HCT116 (cell line): ENCODE measurements at regions not wholly inside any gene's neighbourhood (a gene's known extent, or its start where the extent isn't known, plus 50 kb on each side); places are given as distances from the start of the nearest gene placed in this dataset.

Experiments
- ATAC-seq: fragments of 200-7000 bp; cut with Tn5 transposase; 2 replicates; pipeline ENCODE4 v1.9.1; 2020; ENCODE audit warnings: mild to moderate bottlenecking, moderate library complexity
- BruUV-seq: library from RNA; stranded (reverse); fragments of 400-500 nt; replicated peaks from 2 replicates; lab custom pipeline; 2021; lab: Mats Ljungman, UMichigan
- CTCF ChIA-PET: fragments of 300-600 bp; sonication (Branson Sonifier 250); formaldehyde crosslinking; loops from one replicate; lab custom pipeline; 2021; ENCODE audit warnings: antibody characterized with exemption; lab: Charles Lee
- POLR2A ChIA-PET: fragments of 300-600, 350-600 bp; sonication (Branson Sonifier 250); formaldehyde crosslinking; loops from one replicate; lab custom pipeline; 2021; ENCODE audit warnings: antibody characterized with exemption; lab: Charles Lee
- RAD21 ChIA-PET, 2 experiments: fragments of 300-600 bp; sonication (Branson Sonifier 250); formaldehyde crosslinking; loops; one replicate each; lab custom pipeline; 2023; ENCODE audit warnings: low total read pairs in 2 of 2; ENCODE audit not compliant: uncharacterized antibody in 2 of 2, unreplicated experiment in 2 of 2, low non-redundant PET in 1 of 2; lab: Charles Lee
- DNase-seq: peaks from one replicate; pipeline ENCODE4 v3.0.0-alpha.2; 2010; ENCODE audit warnings: low read depth, low spot score
- H2AFZ ChIP-seq: fragments of 200-600 bp; shearing (Covaris generic), sonication (generic); 2 replicates; pipeline ENCODE4 v1.6.1; 2017; ENCODE audit warnings: low read depth, mixed run types, mixed read lengths, antibody characterized with exemption, low read length; ENCODE audit not compliant: poor library complexity, severe bottlenecking
- H3K27ac ChIP-seq: 2 replicates; pipeline ENCODE4 v1.5.1; 2012; ENCODE audit warnings: low read depth, low read length
- H3K27me3 ChIP-seq: fragments of 200-600 bp; sonication (generic); 2 replicates; pipeline ENCODE4 v1.6.1; 2016; ENCODE audit warnings: mixed run types, low read length, mixed read lengths; ENCODE audit not compliant: insufficient read depth
- H3K36me3 ChIP-seq, 2 experiments: fragments of 200-500 bp in 1 of 2; fragments of 200-600 bp in 1 of 2; sonication (Bioruptor generic) in 1 of 2; sonication (generic) in 1 of 2; 2 replicates each; pipeline versions ENCODE4 v1.5.1 to v1.6.1; 2014 to 2016; ENCODE audit warnings: low read length in 2 of 2, inconsistent platforms in 1 of 2, mixed read lengths in 1 of 2, mixed run types in 1 of 2; ENCODE audit not compliant: insufficient read depth in 2 of 2, control insufficient read depth in 1 of 2
- H3K4me1 ChIP-seq, 2 experiments: fragments of 200-600 bp in 1 of 2; sonication (generic) in 1 of 2; 2 replicates each; pipeline versions ENCODE4 v1.5.1 to v1.6.1; 2012 to 2017; ENCODE audit warnings: low read length in 2 of 2, inconsistent platforms in 1 of 2, mild to moderate bottlenecking in 1 of 2, mixed read lengths in 1 of 2, mixed run types in 1 of 2, moderate library complexity in 1 of 2; ENCODE audit not compliant: insufficient read depth in 2 of 2, control insufficient read depth in 1 of 2
- H3K4me2 ChIP-seq: fragments of 200-600 bp; sonication (generic); 2 replicates; pipeline ENCODE4 v1.6.1; 2017; ENCODE audit warnings: mixed run types, low read length, mixed read lengths
- H3K4me3 ChIP-seq, 2 experiments: fragments of 200-600 bp in 1 of 2; sonication (generic) in 1 of 2; replicated peaks in 1 of 2; 2 replicates each; pipeline ENCODE4 v1.5.1; 2011 to 2016; ENCODE audit warnings: low read length in 2 of 2, control low read depth in 1 of 2, low read depth in 1 of 2, mild to moderate bottlenecking in 1 of 2, mixed read lengths in 1 of 2, mixed run types in 1 of 2
- H3K79me2 ChIP-seq: fragments of 200-600 bp; sonication (generic); 2 replicates; pipeline ENCODE4 v1.6.1; 2017; ENCODE audit warnings: mild to moderate bottlenecking, mixed run types, low read length, moderate library complexity, mixed read lengths; ENCODE audit not compliant: insufficient read depth
- H3K9ac ChIP-seq: fragments of 200-600 bp; sonication (generic); 2 replicates; pipeline ENCODE4 v1.6.1; 2016; ENCODE audit warnings: low read length, mixed read lengths
- H3K9me2 ChIP-seq: fragments of 200-600 bp; sonication (generic), shearing (Covaris generic); 2 replicates; pipeline ENCODE4 v1.6.1; 2017; ENCODE audit warnings: mixed run types, mild to moderate bottlenecking, moderate library complexity; ENCODE audit not compliant: insufficient read depth
- H3K9me3 ChIP-seq, 2 experiments: fragments of 200-500 bp in 1 of 2; fragments of 200-600 bp in 1 of 2; sonication (Bioruptor generic) in 1 of 2; sonication (generic) in 1 of 2; 2 replicates each; pipeline ENCODE4 v1.6.1; 2014 to 2017; ENCODE audit warnings: low read length in 2 of 2, mixed read lengths in 2 of 2, inconsistent platforms in 1 of 2, low read depth in 1 of 2, mild to moderate bottlenecking in 1 of 2, mixed run types in 1 of 2, moderate library complexity in 1 of 2; ENCODE audit not compliant: control insufficient read depth in 1 of 2, insufficient read depth in 1 of 2
- H4K20me1 ChIP-seq: fragments of 200-600 bp; sonication (generic), shearing (Covaris generic); 2 replicates; pipeline ENCODE4 v1.6.1; 2017; ENCODE audit warnings: mixed run types, mild to moderate bottlenecking, moderate library complexity; ENCODE audit not compliant: insufficient read depth
- CBX3 ChIP-seq: IDR thresholded peaks from 2 replicates; pipeline ENCODE4 v1.6.1; 2012; ENCODE audit warnings: low read depth
- CEBPB ChIP-seq: IDR thresholded peaks from 2 replicates; pipeline ENCODE4 v1.6.1; 2012; ENCODE audit warnings: low read depth
- ELF1 ChIP-seq: IDR thresholded peaks from 2 replicates; pipeline ENCODE4 v1.6.1; 2012; ENCODE audit warnings: low read depth, borderline replicate concordance
- EZH2 ChIP-seq: fragments of 200-600 bp; sonication (generic); IDR thresholded peaks from 2 replicates; pipeline ENCODE4 v1.6.1; 2017; ENCODE audit warnings: antibody characterized with exemption, mixed run types
- FOSL1 ChIP-seq: IDR thresholded peaks from 2 replicates; pipeline ENCODE4 v1.6.1; 2012; ENCODE audit warnings: low read depth
- POLR2AphosphoS5 ChIP-seq: IDR thresholded peaks from 2 replicates; pipeline ENCODE4 v1.6.1; 2011; ENCODE audit warnings: mild to moderate bottlenecking, low read depth, low read length, moderate library complexity
- RAD21 ChIP-seq: IDR thresholded peaks from 2 replicates; pipeline ENCODE4 v1.6.1; 2012; ENCODE audit warnings: low read depth, mild to moderate bottlenecking
- SIN3A ChIP-seq: IDR thresholded peaks from 2 replicates; pipeline ENCODE4 v1.6.1; 2012; ENCODE audit warnings: low read depth
- SRF ChIP-seq: IDR thresholded peaks from 2 replicates; pipeline ENCODE4 v1.6.1; 2012; ENCODE audit warnings: low read depth
- TCF7L2 ChIP-seq: IDR thresholded peaks from 2 replicates; pipeline ENCODE4 v1.7.0; 2011; ENCODE audit warnings: borderline replicate concordance, inconsistent platforms; ENCODE audit not compliant: insufficient read depth, insufficient read length; ENCODE audit errors: extremely low read depth
- intact Hi-C: fragments of 100-400 bp; cut with micrococcal nuclease; formaldehyde crosslinking; loops from 2 replicates; pipeline ENCODE4 v1.10.0; 2022
- TF ChIP-seq, protein P1 (sequence below), 3 experiments: fragments of 200-600 bp in 1 of 3; sonication (generic) in 1 of 3; IDR thresholded peaks in 2 of 3; conservative IDR thresholded peaks in 1 of 3; 2 replicates each; pipeline ENCODE4 v1.5.1; 2012 to 2017; ENCODE audit warnings: low read depth in 2 of 3, low read length in 2 of 3, antibody characterized with exemption in 1 of 3, borderline replicate concordance in 1 of 3, control low read depth in 1 of 3, mild to moderate bottlenecking in 1 of 3, mixed read lengths in 1 of 3, mixed run types in 1 of 3, moderate library complexity in 1 of 3; ENCODE audit not compliant: insufficient read depth in 1 of 3
- TF ChIP-seq, protein P2 (sequence below): IDR thresholded peaks from 2 replicates; pipeline ENCODE4 v1.6.1; 2012
- TF ChIP-seq, protein P3 (sequence below): IDR thresholded peaks from 2 replicates; pipeline ENCODE4 v1.6.1; 2012; ENCODE audit warnings: low read depth

DNA sequence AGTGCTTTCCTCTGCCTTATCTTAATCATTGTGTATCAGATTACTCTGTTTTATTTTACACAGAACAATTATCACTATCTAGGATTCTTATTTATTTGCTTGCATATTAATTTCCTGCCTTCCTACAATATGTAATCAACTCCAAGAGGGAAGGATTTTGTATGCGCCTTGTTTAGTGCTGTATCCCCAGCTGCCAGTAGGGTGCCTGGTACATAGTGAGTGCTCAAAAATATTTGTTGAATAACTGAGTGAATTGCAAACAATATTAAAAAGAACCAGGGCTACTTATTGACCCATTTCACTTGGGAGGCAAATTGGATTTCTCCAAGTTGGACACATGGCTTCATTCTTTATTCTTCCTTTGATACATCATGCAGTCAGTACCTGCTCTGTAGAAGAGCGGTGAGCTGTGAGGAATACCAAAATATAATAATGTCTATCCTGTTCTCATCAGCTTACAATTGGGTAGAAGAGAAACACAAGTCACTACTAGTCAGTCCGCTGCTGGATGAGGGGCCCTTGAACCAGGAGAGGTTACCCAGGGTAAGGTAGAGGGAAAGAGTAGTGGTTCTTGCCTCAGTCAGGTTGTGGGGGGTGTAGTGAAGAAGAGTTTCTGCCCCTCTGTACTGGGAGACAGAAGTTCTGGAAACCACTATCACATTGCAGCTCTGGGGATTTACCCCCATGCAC is 233.9 kb upstream of the ZBTB20 start:
- TF ChIP-seq RAD21 (no peak), FOSL1 (no peak), CBX3 (no peak), EZH2 (no peak)
- TF ChIP-seq, protein P1, sequence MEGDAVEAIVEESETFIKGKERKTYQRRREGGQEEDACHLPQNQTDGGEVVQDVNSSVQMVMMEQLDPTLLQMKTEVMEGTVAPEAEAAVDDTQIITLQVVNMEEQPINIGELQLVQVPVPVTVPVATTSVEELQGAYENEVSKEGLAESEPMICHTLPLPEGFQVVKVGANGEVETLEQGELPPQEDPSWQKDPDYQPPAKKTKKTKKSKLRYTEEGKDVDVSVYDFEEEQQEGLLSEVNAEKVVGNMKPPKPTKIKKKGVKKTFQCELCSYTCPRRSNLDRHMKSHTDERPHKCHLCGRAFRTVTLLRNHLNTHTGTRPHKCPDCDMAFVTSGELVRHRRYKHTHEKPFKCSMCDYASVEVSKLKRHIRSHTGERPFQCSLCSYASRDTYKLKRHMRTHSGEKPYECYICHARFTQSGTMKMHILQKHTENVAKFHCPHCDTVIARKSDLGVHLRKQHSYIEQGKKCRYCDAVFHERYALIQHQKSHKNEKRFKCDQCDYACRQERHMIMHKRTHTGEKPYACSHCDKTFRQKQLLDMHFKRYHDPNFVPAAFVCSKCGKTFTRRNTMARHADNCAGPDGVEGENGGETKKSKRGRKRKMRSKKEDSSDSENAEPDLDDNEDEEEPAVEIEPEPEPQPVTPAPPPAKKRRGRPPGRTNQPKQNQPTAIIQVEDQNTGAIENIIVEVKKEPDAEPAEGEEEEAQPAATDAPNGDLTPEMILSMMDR (IDR thresholded peaks at IDR 0.05 in 2 of 3, conservative IDR thresholded peaks at IDR 0.05 in 1 of 3; ENCODE audit: borderline replicate concordance in 1 of 3, insufficient read depth in 1 of 3, low read depth in 2 of 3, low read length in 2 of 3) = peak in 2 of 3 experiments; percentile 32 to 48; a peak in 3 of 6 replicates
- TF ChIP-seq, protein P2, sequence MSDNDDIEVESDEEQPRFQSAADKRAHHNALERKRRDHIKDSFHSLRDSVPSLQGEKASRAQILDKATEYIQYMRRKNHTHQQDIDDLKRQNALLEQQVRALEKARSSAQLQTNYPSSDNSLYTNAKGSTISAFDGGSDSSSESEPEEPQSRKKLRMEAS = no peak
- RAD21 ChIA-PET = no interaction called here
- H3K9ac ChIP-seq = no peak overlapping the region
- ATAC-seq (no peak), DNase-seq (no peak)
- no peaks in the 10 kb centered on the region for H3K9me2 ChIP-seq
- intact Hi-C loops = no loop called here
- CTCF ChIA-PET = no interaction called here
- H3K4me3 ChIP-seq = no peak overlapping the region
- BruUV-seq = no TSS peak
- H2AFZ ChIP-seq = no peak overlapping the region
- H3K27ac ChIP-seq = no peak overlapping the region
- H3K36me3 ChIP-seq = no peaks in the 10 kb centered on the region
- H3K4me1 ChIP-seq = no peaks in the 10 kb centered on the region
- H3K4me2 ChIP-seq = no peak overlapping the region
- no peaks in the 10 kb centered on the region for H3K9me3 ChIP-seq
- H4K20me1 ChIP-seq = no peaks in the 10 kb centered on the region
- POLR2A ChIA-PET = no interaction called here
- H3K27me3 ChIP-seq = no peaks in the 10 kb centered on the region
- H3K79me2 ChIP-seq = no peaks in the 10 kb centered on the region

DNA sequence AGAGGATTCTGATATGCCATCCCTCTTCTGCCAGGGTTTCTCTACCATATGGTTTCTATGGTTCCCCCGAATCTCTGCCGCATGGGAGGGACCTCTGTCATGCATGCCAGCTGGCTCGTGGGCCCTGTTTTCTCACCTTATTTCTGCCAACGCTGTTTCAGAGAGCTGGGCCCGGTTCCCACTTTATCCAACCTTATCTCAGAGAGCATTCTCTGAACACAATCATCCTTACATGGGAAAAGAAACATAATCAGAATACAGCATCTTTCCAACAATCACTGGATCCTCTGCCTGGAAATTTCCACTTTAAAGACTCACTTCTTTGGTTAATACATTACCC is 234.5 kb upstream of the ZBTB20 start:
- no peak for ATAC-seq
- BruUV-seq = no TSS peak
- H2AFZ ChIP-seq = no peak overlapping the region
- no peak for TF ChIP-seq TCF7L2
- no peak for TF ChIP-seq SIN3A
- no peak for TF ChIP-seq SRF
- no peak for TF ChIP-seq ELF1
- TF ChIP-seq, protein P2 = no peak
- no peak for TF ChIP-seq POLR2AphosphoS5
- TF ChIP-seq CEBPB = no peak
- no peak for TF ChIP-seq FOSL1
- TF ChIP-seq, protein P3, sequence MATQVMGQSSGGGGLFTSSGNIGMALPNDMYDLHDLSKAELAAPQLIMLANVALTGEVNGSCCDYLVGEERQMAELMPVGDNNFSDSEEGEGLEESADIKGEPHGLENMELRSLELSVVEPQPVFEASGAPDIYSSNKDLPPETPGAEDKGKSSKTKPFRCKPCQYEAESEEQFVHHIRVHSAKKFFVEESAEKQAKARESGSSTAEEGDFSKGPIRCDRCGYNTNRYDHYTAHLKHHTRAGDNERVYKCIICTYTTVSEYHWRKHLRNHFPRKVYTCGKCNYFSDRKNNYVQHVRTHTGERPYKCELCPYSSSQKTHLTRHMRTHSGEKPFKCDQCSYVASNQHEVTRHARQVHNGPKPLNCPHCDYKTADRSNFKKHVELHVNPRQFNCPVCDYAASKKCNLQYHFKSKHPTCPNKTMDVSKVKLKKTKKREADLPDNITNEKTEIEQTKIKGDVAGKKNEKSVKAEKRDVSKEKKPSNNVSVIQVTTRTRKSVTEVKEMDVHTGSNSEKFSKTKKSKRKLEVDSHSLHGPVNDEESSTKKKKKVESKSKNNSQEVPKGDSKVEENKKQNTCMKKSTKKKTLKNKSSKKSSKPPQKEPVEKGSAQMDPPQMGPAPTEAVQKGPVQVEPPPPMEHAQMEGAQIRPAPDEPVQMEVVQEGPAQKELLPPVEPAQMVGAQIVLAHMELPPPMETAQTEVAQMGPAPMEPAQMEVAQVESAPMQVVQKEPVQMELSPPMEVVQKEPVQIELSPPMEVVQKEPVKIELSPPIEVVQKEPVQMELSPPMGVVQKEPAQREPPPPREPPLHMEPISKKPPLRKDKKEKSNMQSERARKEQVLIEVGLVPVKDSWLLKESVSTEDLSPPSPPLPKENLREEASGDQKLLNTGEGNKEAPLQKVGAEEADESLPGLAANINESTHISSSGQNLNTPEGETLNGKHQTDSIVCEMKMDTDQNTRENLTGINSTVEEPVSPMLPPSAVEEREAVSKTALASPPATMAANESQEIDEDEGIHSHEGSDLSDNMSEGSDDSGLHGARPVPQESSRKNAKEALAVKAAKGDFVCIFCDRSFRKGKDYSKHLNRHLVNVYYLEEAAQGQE = no peak
- TF ChIP-seq, all 23 proteins: peak for 0
- RAD21 ChIA-PET = no interaction called here
- CTCF ChIA-PET = no interaction called here
- no peaks in the 10 kb centered on the region for H3K79me2 ChIP-seq
- H3K36me3 ChIP-seq = no peaks in the 10 kb centered on the region
- H3K4me1 ChIP-seq = no peaks in the 10 kb centered on the region
- H3K9me3 ChIP-seq = no peaks in the 10 kb centered on the region
- POLR2A ChIA-PET = no interaction called here
- H3K9ac ChIP-seq = no peak overlapping the region
- no peaks in the 10 kb centered on the region for H4K20me1 ChIP-seq
- no peak overlapping the region for H3K27ac ChIP-seq
- DNase-seq = no peak
- H3K27me3 ChIP-seq = no peaks in the 10 kb centered on the region
- H3K9me2 ChIP-seq = no peaks in the 10 kb centered on the region
- intact Hi-C loops = no loop called here
- no peak overlapping the region for H3K4me3 ChIP-seq
- H3K4me2 ChIP-seq = no peak overlapping the region
